ENCODE measurements at regions not wholly inside any gene's neighbourhood (a gene's known extent, or its start where the extent isn't known, plus 50 kb on each side); places are given as distances from the start of the nearest gene placed in this dataset.

GRCh38 chr1:104665300-104665699 lies 915.6 kb downstream of the AMY1C start:
- no peak for TF ChIP-seq POLR2AphosphoS5 (IDR thresholded peaks at IDR 0.05; ENCODE audit: low read depth, low read length)
- TF ChIP-seq POLR2A (IDR thresholded peaks at IDR 0.05; ENCODE audit: low read depth, low read length), result no peak
